Neural cell (in vitro differentiated cells): ENCODE measurements at regions not wholly inside any gene's neighbourhood (a gene's known extent, or its start where the extent isn't known, plus 50 kb on each side); places are given as distances from the start of the nearest gene placed in this dataset.

ENCODE experiments used
- H2AFZ ChIP-seq: fragments of 200-600, 300-800 bp; sonication (generic), shearing (Covaris generic); 2 replicates; pipeline ENCODE4 v1.6.0; 2014; ENCODE audit warnings: low read depth, mild to moderate bottlenecking, antibody characterized with exemption, low read length, moderate library complexity
- H3F3A ChIP-seq: fragments of 200-600 bp; shearing (Covaris generic); 2 replicates; pipeline ENCODE4 v1.6.1; 2016; ENCODE audit warnings: mild to moderate bottlenecking, moderate library complexity, mixed read lengths, antibody characterized with exemption, low read length; ENCODE audit not compliant: insufficient read depth, poor library complexity, severe bottlenecking
- H3K27ac ChIP-seq: fragments of 200-600, 300-800 bp; sonication (generic), shearing (Covaris generic); 2 replicates; pipeline ENCODE4 v1.5.1; 2014; ENCODE audit warnings: mild to moderate bottlenecking, low read length, moderate library complexity
- H3K27me3 ChIP-seq: fragments of 300-800, 200-600 bp; sonication (generic), shearing (Covaris generic); 2 replicates; pipeline ENCODE4 v1.6.0; 2014; ENCODE audit warnings: mild to moderate bottlenecking, low read depth, low read length, moderate library complexity; ENCODE audit not compliant: insufficient read depth
- H3K36me3 ChIP-seq: fragments of 300-800, 200-600 bp; sonication (generic), shearing (Covaris generic); 2 replicates; pipeline ENCODE4 v1.5.1; 2014; ENCODE audit warnings: mild to moderate bottlenecking, antibody characterized with exemption, low read length, moderate library complexity; ENCODE audit not compliant: insufficient read depth
- H3K4me2 ChIP-seq: fragments of 300-800, 200-600 bp; sonication (generic), shearing (Covaris generic); 2 replicates; pipeline ENCODE4 v1.6.0; 2014; ENCODE audit warnings: mild to moderate bottlenecking, low read length
- H3K4me3 ChIP-seq: fragments of 300-800, 200-600 bp; sonication (generic), shearing (Covaris generic); 2 replicates; pipeline ENCODE4 v1.5.1; 2014; ENCODE audit warnings: mild to moderate bottlenecking, low read length, moderate library complexity
- H3K79me2 ChIP-seq: fragments of 200-600 bp; shearing (Covaris generic); replicated peaks from 2 replicates; pipeline ENCODE4 v1.6.0; 2014; ENCODE audit warnings: mild to moderate bottlenecking, low read length, moderate library complexity; ENCODE audit not compliant: insufficient read depth
- H3K9ac ChIP-seq: fragments of 300-800, 200-600 bp; sonication (generic), shearing (Covaris generic); 2 replicates; pipeline ENCODE4 v1.6.1; 2016; ENCODE audit warnings: mild to moderate bottlenecking, low read length, mixed read lengths
- H3K9me2 ChIP-seq: fragments of 200-600 bp; shearing (Covaris generic); 2 replicates; pipeline ENCODE4 v1.6.1; 2016; ENCODE audit warnings: mild to moderate bottlenecking, low read length, mixed read lengths; ENCODE audit not compliant: insufficient read depth
- H3K9me3 ChIP-seq: fragments of 200-600, 300-800 bp; sonication (generic), shearing (Covaris generic); 2 replicates; pipeline ENCODE4 v1.6.1; 2016; ENCODE audit warnings: mild to moderate bottlenecking, mixed run types, low read length, moderate library complexity, mixed read lengths
- H4K20me1 ChIP-seq: fragments of 200-600 bp; shearing (Covaris generic); 2 replicates; pipeline ENCODE4 v1.6.1; 2016; ENCODE audit warnings: mild to moderate bottlenecking, mixed run types; ENCODE audit not compliant: insufficient read depth
- EP300 ChIP-seq: fragments of 450-650 bp; conservative IDR thresholded peaks from 2 replicates; pipeline ENCODE4 v1.6.1; 2014; ENCODE audit warnings: antibody characterized with exemption, mild to moderate bottlenecking, moderate library complexity; ENCODE audit not compliant: poor library complexity, severe bottlenecking
- EZH2 ChIP-seq: fragments of 200-600, 300-800 bp; shearing (Covaris generic), sonication (generic); IDR thresholded peaks from 2 replicates; pipeline ENCODE4 v1.6.1; 2014; ENCODE audit warnings: antibody characterized with exemption, low read length, borderline replicate concordance, mild to moderate bottlenecking; ENCODE audit not compliant: insufficient read depth, poor library complexity, severe bottlenecking
- MXI1 ChIP-seq: fragments of 450-650 bp; conservative IDR thresholded peaks from 2 replicates; pipeline ENCODE4 v1.6.1; 2014; ENCODE audit warnings: antibody characterized with exemption, mild to moderate bottlenecking; ENCODE audit not compliant: poor library complexity, severe bottlenecking
- POLR2AphosphoS5 ChIP-seq: IDR thresholded peaks from 2 replicates; pipeline ENCODE4 v1.6.1; 2012
- RAD21 ChIP-seq: fragments of 450-650 bp; conservative IDR thresholded peaks from 2 replicates; pipeline ENCODE4 v1.6.1; 2014; ENCODE audit warnings: antibody characterized with exemption, mild to moderate bottlenecking, moderate library complexity
- SMC3 ChIP-seq: fragments of 450-650 bp; conservative IDR thresholded peaks from 2 replicates; pipeline ENCODE4 v1.6.1; 2014; ENCODE audit warnings: antibody characterized with exemption, mild to moderate bottlenecking, moderate library complexity; ENCODE audit not compliant: poor library complexity
- TAF1 ChIP-seq: IDR thresholded peaks from 2 replicates; pipeline ENCODE4 v1.6.1; 2012; ENCODE audit warnings: low read depth
- TF ChIP-seq, protein P1 (sequence below): fragments of 450-650 bp; IDR thresholded peaks from 2 replicates; pipeline ENCODE4 v1.5.1; 2014; ENCODE audit warnings: antibody characterized with exemption, mild to moderate bottlenecking, moderate library complexity; ENCODE audit not compliant: poor library complexity, severe bottlenecking
- TF ChIP-seq, protein P2 (sequence below): IDR thresholded peaks from 2 replicates; pipeline ENCODE4 v1.6.1; 2012; ENCODE audit warnings: borderline replicate concordance

DNA sequence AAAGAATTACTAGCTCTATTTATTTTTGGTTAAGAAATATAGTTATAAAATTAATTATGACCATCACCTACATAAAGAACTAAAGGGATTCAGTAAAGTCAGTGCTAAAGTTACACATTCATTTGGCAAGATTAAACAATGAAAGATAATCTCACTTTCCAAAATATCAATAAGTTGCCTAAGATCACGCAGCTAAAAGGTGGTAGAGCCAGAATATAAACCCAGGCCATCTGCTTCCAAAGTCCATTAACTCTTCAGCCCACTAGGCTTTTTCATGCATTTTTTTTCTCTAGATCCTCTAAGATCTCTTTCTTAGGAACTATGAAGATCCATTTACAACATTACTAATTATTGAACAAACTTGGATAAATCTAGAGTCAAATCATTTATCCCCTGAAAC, 66.6 kb upstream of the RND3 start:
- Histone ChIP-seq H3K4me2 (no peak overlapping the region), H2AFZ (no peak overlapping the region), H4K20me1 (no peaks in the 10 kb centered on the region), H3K27ac (no peak overlapping the region), H3K79me2 (no peaks in the 10 kb centered on the region), H3K9me3 (no peaks in the 10 kb centered on the region), H3K27me3 (no peaks in the 10 kb centered on the region), H3K36me3 (no peaks in the 10 kb centered on the region), H3K9me2 (no peaks in the 10 kb centered on the region), H3K9ac (no peak overlapping the region), H3K4me3 (no peak overlapping the region), H3F3A (no peaks in the 10 kb centered on the region)
- TF ChIP-seq, protein P1, sequence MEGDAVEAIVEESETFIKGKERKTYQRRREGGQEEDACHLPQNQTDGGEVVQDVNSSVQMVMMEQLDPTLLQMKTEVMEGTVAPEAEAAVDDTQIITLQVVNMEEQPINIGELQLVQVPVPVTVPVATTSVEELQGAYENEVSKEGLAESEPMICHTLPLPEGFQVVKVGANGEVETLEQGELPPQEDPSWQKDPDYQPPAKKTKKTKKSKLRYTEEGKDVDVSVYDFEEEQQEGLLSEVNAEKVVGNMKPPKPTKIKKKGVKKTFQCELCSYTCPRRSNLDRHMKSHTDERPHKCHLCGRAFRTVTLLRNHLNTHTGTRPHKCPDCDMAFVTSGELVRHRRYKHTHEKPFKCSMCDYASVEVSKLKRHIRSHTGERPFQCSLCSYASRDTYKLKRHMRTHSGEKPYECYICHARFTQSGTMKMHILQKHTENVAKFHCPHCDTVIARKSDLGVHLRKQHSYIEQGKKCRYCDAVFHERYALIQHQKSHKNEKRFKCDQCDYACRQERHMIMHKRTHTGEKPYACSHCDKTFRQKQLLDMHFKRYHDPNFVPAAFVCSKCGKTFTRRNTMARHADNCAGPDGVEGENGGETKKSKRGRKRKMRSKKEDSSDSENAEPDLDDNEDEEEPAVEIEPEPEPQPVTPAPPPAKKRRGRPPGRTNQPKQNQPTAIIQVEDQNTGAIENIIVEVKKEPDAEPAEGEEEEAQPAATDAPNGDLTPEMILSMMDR: no peak
- TF ChIP-seq EP300 (no peak), TAF1 (no peak), SMC3 (no peak), POLR2AphosphoS5 (no peak)
- TF ChIP-seq, protein P2, sequence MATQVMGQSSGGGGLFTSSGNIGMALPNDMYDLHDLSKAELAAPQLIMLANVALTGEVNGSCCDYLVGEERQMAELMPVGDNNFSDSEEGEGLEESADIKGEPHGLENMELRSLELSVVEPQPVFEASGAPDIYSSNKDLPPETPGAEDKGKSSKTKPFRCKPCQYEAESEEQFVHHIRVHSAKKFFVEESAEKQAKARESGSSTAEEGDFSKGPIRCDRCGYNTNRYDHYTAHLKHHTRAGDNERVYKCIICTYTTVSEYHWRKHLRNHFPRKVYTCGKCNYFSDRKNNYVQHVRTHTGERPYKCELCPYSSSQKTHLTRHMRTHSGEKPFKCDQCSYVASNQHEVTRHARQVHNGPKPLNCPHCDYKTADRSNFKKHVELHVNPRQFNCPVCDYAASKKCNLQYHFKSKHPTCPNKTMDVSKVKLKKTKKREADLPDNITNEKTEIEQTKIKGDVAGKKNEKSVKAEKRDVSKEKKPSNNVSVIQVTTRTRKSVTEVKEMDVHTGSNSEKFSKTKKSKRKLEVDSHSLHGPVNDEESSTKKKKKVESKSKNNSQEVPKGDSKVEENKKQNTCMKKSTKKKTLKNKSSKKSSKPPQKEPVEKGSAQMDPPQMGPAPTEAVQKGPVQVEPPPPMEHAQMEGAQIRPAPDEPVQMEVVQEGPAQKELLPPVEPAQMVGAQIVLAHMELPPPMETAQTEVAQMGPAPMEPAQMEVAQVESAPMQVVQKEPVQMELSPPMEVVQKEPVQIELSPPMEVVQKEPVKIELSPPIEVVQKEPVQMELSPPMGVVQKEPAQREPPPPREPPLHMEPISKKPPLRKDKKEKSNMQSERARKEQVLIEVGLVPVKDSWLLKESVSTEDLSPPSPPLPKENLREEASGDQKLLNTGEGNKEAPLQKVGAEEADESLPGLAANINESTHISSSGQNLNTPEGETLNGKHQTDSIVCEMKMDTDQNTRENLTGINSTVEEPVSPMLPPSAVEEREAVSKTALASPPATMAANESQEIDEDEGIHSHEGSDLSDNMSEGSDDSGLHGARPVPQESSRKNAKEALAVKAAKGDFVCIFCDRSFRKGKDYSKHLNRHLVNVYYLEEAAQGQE: no peak

DNA sequence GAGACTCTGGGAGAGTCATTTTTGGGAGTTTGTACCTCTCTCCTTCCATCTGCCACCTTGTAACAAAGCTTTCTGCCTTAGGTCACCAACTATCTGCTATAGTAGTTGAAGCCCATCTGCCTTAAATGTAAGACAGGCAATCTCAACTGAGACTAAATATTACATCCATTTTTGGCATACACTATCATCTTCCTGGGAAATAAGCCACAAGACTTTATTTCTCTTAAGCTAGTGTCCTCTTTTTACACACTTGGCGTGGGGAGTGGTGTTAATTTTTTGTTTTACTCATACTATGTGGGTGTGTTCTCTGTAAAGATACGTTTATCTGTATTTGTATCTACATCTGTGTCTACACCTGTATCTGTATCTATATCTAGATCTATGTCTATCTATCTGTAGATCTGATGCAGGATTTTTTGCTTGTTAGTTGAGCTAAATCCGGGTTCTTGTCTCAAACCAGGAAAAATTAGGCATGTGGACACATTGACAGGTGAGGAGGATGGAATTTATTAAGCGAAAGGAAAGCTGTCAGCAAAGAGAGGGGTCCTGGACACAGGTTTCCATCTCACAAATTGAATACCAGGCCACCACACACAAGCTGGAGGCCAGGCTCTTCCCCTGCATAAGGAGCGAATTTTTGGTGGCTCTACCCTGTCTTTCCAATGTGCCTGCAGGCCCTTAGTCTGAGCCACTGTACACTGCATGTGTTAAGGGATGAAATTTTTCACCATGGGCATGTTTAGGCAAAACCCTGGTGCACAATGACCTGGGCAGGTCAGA, 64.8 kb upstream of the RND3 start:
- no peaks in the 10 kb centered on the region for H3F3A ChIP-seq
- H3K9me2 ChIP-seq: no peaks in the 10 kb centered on the region
- H3K27ac ChIP-seq: no peak overlapping the region
- H3K36me3 ChIP-seq: no peaks in the 10 kb centered on the region
- H2AFZ ChIP-seq: no peak overlapping the region
- H3K4me3 ChIP-seq: no peak overlapping the region
- H3K4me2 ChIP-seq: no peak overlapping the region
- no peaks in the 10 kb centered on the region for H3K79me2 ChIP-seq
- H3K9me3 ChIP-seq: no peaks in the 10 kb centered on the region
- no peak for TF ChIP-seq MXI1
- TF ChIP-seq SMC3: no peak
- TF ChIP-seq TAF1: no peak
- no peak for TF ChIP-seq POLR2AphosphoS5
- TF ChIP-seq, protein P2: no peak
- no peak for TF ChIP-seq EZH2
- no peak for TF ChIP-seq RAD21
- no peak for TF ChIP-seq EP300
- TF ChIP-seq, protein P1: no peak
- no peaks in the 10 kb centered on the region for H3K27me3 ChIP-seq
- H3K9ac ChIP-seq: no peak overlapping the region
- H4K20me1 ChIP-seq: no peaks in the 10 kb centered on the region
